ENCODE measurements at regions not wholly inside any gene's neighbourhood (a gene's known extent, or its start where the extent isn't known, plus 50 kb on each side); places are given as distances from the start of the nearest gene placed in this dataset.
A peak's percentile ranks its signal among the peaks of the same experiment; 100 is the strongest.

- Histone ChIP-seq H3K56ac (replicated peaks; ENCODE audit: insufficient read length, low read depth, low read length) (no peak overlapping the region), H3K18ac (ENCODE audit: extremely low read depth, low read length) (no peak overlapping the region), H3K36me3 (ENCODE audit: control insufficient read depth in 2 of 4, insufficient read depth in 4 of 4, low read length in 3 of 4) (no peaks in the 10 kb centered on the region), H3K4me3 (ENCODE audit: extremely low read depth in 1 of 4, insufficient read depth in 2 of 4, low read depth in 3 of 4, low read length in 4 of 4) (no peak overlapping the region), H4K20me1 (replicated peaks in 1 of 2; ENCODE audit: control insufficient read depth in 1 of 2, insufficient read depth in 2 of 2, low read length in 2 of 2) (no peaks in the 10 kb centered on the region), H3K79me2 (ENCODE audit: control insufficient read depth in 1 of 2, insufficient read depth in 2 of 2, low read length in 2 of 2) (no peaks in the 10 kb centered on the region), H3K14ac (ENCODE audit: insufficient read length) (no peak overlapping the region), H4K8ac (ENCODE audit: extremely low read depth, insufficient read depth, low read length) (no peak overlapping the region), H3K9me3 (ENCODE audit: insufficient read depth in 2 of 2, low read depth in 1 of 2, low read length in 1 of 2) (no peaks in the 10 kb centered on the region), H3K4me2 (ENCODE audit: insufficient read depth in 1 of 2, low read depth in 2 of 2, low read length in 2 of 2) (no peak overlapping the region), H4K91ac (replicated peaks; ENCODE audit: insufficient read length, low read length) (no peak overlapping the region), H4K5ac (ENCODE audit: insufficient read length, low read depth, low read length) (no peak overlapping the region), H3K79me1 (ENCODE audit: low read depth, low read length) (no peaks in the 10 kb centered on the region), H3K4ac (replicated peaks; ENCODE audit: insufficient read length, low read depth, low read length) (no peak overlapping the region), H2BK15ac (ENCODE audit: low read length) (no peak overlapping the region), H2BK5ac (ENCODE audit: low read depth, low read length) (no peak overlapping the region), H3K27ac (ENCODE audit: low read depth, low read length) (no peak overlapping the region), H3K23ac (ENCODE audit: insufficient read length) (no peak overlapping the region), H3K23me2 (ENCODE audit: low read depth, low read length) (no peaks in the 10 kb centered on the region; the same call in 1 of the 2 replicates), H2AK5ac (ENCODE audit: low read depth, low read length) (peak overlapping the region; percentile 29; the same call in 1 of the 2 replicates), H3K27me3 (replicated peaks in 1 of 4; ENCODE audit: control insufficient read depth in 3 of 4, extremely low read depth in 1 of 4, insufficient read depth in 3 of 4, low read length in 3 of 4) (peaks cover 0 to 5% (median 0%) of the 10 kb centered on the region in 4 experiments; a peak in 3 of 7 replicates), H2AFZ (ENCODE audit: low read length) (no peak overlapping the region), H3K9ac (replicated peaks in 1 of 4; ENCODE audit: extremely low read depth in 1 of 4, low read depth in 3 of 4, low read length in 3 of 4) (no peak overlapping the region), H2BK20ac (ENCODE audit: low read length) (0 out of 2 replicates have a peak overlapping the region, but pooled peaks have one; percentile 15), H2BK12ac (ENCODE audit: low read depth, low read length) (no peak overlapping the region; the same call in 1 of the 2 replicates), H3K4me1 (replicated peaks in 1 of 4; ENCODE audit: control insufficient read depth in 3 of 4, insufficient read depth in 4 of 4, low read length in 3 of 4) (peaks cover 3 to 22% (median 11%) of the 10 kb centered on the region in 4 experiments; a peak in 6 of 7 replicates), H2BK120ac (replicated peaks; ENCODE audit: low read depth, low read length) (no peak overlapping the region)
- POLR2A ChIA-PET (ENCODE audit: partially characterized antibody), result no interaction called here
- FAIRE-seq (no peak), DNase-seq (ENCODE audit: low read depth in 1 of 2, low spot score in 2 of 2) (no peak)
- TF ChIP-seq SP2 (IDR thresholded peaks at IDR 0.05; ENCODE audit: low read length), result no peak
- TF ChIP-seq ASH2L (IDR thresholded peaks at IDR 0.05; ENCODE audit: low read length), result no peak
- no peak for TF ChIP-seq RXRA (IDR thresholded peaks at IDR 0.05; ENCODE audit: insufficient read depth, low read depth, low read length)
- 91% methylated on average over 8 of the region's 8 CpGs; no CpG with 5 or more reads in 1 of the 2 experiments for WGBS, 2 experiments (ENCODE audit: extremely low coverage in 1 of 2, insufficient coverage in 1 of 2, insufficient read length in 1 of 2, insufficient replicate concordance in 2 of 2, low coverage in 1 of 2, low lambda C conversion rate in 2 of 2, missing lambda C conversion rate in 1 of 2)
- CTCF ChIA-PET (ENCODE audit: partially characterized antibody), result interaction anchor here (1.0 to 2.4 kb wide), 5 partner anchors 24 to 252 kb away, joined by 3 to 14 read pairs (median 4); no protein-coding TSS in a partner anchor
Observed at GRCh38 chr13:29959603-29960002, 109.2 kb upstream of the UBL3 start.
